Panc1 (cell line): ENCODE measurements at regions not wholly inside any gene's neighbourhood (a gene's known extent, or its start where the extent isn't known, plus 50 kb on each side); places are given as distances from the start of the nearest gene placed in this dataset.

Experiments
- ATAC-seq: fragments of 200-7000 bp; cut with Tn5 transposase; 2 replicates; pipeline ENCODE4 v1.9.1; 2020; ENCODE audit warnings: mild to moderate bottlenecking, moderate library complexity
- BruUV-seq: library from RNA; stranded (reverse); fragments of 400-500 nt; replicated peaks from 2 replicates; lab custom pipeline; 2021; lab: Mats Ljungman, UMichigan
- CTCF ChIA-PET: fragments of 300-600 bp; sonication (Branson Sonifier 250); formaldehyde crosslinking; loops from one replicate; lab custom pipeline; 2022; ENCODE audit warnings: antibody characterized with exemption; lab: Charles Lee
- POLR2A ChIA-PET: fragments of 300-600 bp; sonication (Branson Sonifier 250); formaldehyde crosslinking; loops from one replicate; lab custom pipeline; 2022; ENCODE audit warnings: antibody characterized with exemption; lab: Charles Lee
- DNase-seq: peaks from one replicate; pipeline ENCODE4 v3.0.0-alpha.2; 2010; ENCODE audit warnings: low read depth, low spot score
- H3K27ac ChIP-seq: 2 replicates; pipeline ENCODE4 v1.5.1; 2011; ENCODE audit warnings: mild to moderate bottlenecking, low read length, inconsistent platforms
- H3K27me3 ChIP-seq: fragments of 200-500 bp; sonication (Bioruptor generic); 2 replicates; pipeline ENCODE4 v1.6.0; 2014; ENCODE audit warnings: low read length, inconsistent platforms; ENCODE audit not compliant: control insufficient read depth, insufficient read depth
- H3K36me3 ChIP-seq: fragments of 200-500 bp; sonication (Bioruptor generic); 2 replicates; pipeline ENCODE4 v1.5.1; 2014; ENCODE audit warnings: inconsistent platforms, mild to moderate bottlenecking, low read length, moderate library complexity; ENCODE audit not compliant: control insufficient read depth, insufficient read depth
- H3K4me1 ChIP-seq: 2 replicates; pipeline ENCODE4 v1.5.1; 2011; ENCODE audit warnings: inconsistent platforms, mild to moderate bottlenecking, low read length, moderate library complexity; ENCODE audit not compliant: control insufficient read depth, insufficient read depth
- H3K4me3 ChIP-seq, 2 experiments: 2 replicates each; pipeline ENCODE4 v1.5.1; 2011 to 2012; ENCODE audit warnings: low read depth in 2 of 2, low read length in 2 of 2, mild to moderate bottlenecking in 2 of 2, inconsistent platforms in 1 of 2, moderate library complexity in 1 of 2
- H3K9me3 ChIP-seq: fragments of 200-500 bp; sonication (Bioruptor generic); 2 replicates; pipeline ENCODE4 v1.5.1; 2014; ENCODE audit warnings: low read depth, mild to moderate bottlenecking, inconsistent platforms, low read length, moderate library complexity; ENCODE audit not compliant: control insufficient read depth, insufficient read depth
- CTCF ChIP-seq: fragments of 450-650 bp; IDR thresholded peaks from 2 replicates; pipeline ENCODE4 v1.5.1; 2017; ENCODE audit warnings: mild to moderate bottlenecking
- POLR2AphosphoS5 ChIP-seq: IDR thresholded peaks from 2 replicates; pipeline ENCODE4 v1.6.1; 2012; ENCODE audit warnings: mild to moderate bottlenecking, low read depth, low read length, moderate library complexity
- SIN3A ChIP-seq: IDR thresholded peaks from 2 replicates; pipeline ENCODE4 v1.6.1; 2012; ENCODE audit warnings: low read depth, mild to moderate bottlenecking, low read length, moderate library complexity, borderline replicate concordance; ENCODE audit not compliant: insufficient read depth
- TCF7L2 ChIP-seq: IDR thresholded peaks from 2 replicates; pipeline ENCODE4 v1.6.1; 2011; ENCODE audit warnings: mild to moderate bottlenecking, low read depth, low read length, inconsistent platforms
- in situ Hi-C: cut with HindIII; loops from 2 replicates; pipeline ENCODE4 v1.10.0; 2016; ENCODE audit warnings: low sequenced_read_pairs, low pct_unique_long_range_greater_than_20kb
- intact Hi-C: fragments of 100-400 bp; cut with micrococcal nuclease; formaldehyde crosslinking; loops from one replicate; pipeline ENCODE4 v1.10.0; 2022; ENCODE audit not compliant: unreplicated experiment
- TF ChIP-seq, protein P1 (sequence below), 2 experiments: IDR thresholded peaks; 2 replicates each; pipeline ENCODE4 v1.6.1; 2011 to 2012; ENCODE audit warnings: low read depth in 2 of 2, control low read depth in 1 of 2, low read length in 1 of 2, mild to moderate bottlenecking in 1 of 2, moderate library complexity in 1 of 2; ENCODE audit not compliant: insufficient read depth in 1 of 2

GRCh38 chr10:10327934-10328333 is 689.7 kb upstream of the CELF2 start:
- intact Hi-C loops (no loop called here), in situ Hi-C loops (no loop called here)
- Histone ChIP-seq H3K4me1 (no peaks in the 10 kb centered on the region), H3K9me3 (no peaks in the 10 kb centered on the region), H3K36me3 (no peaks in the 10 kb centered on the region), H3K27ac (no peak overlapping the region), H3K27me3 (no peaks in the 10 kb centered on the region), H3K4me3 (no peak overlapping the region)
- CTCF ChIA-PET: no interaction called here
- no TSS peak for BruUV-seq
- ATAC-seq: no peak
- POLR2A ChIA-PET: no interaction called here
- no peak for TF ChIP-seq CTCF
- TF ChIP-seq TCF7L2: no peak
- TF ChIP-seq POLR2AphosphoS5: no peak
- TF ChIP-seq SIN3A: no peak
- TF ChIP-seq, protein P1, sequence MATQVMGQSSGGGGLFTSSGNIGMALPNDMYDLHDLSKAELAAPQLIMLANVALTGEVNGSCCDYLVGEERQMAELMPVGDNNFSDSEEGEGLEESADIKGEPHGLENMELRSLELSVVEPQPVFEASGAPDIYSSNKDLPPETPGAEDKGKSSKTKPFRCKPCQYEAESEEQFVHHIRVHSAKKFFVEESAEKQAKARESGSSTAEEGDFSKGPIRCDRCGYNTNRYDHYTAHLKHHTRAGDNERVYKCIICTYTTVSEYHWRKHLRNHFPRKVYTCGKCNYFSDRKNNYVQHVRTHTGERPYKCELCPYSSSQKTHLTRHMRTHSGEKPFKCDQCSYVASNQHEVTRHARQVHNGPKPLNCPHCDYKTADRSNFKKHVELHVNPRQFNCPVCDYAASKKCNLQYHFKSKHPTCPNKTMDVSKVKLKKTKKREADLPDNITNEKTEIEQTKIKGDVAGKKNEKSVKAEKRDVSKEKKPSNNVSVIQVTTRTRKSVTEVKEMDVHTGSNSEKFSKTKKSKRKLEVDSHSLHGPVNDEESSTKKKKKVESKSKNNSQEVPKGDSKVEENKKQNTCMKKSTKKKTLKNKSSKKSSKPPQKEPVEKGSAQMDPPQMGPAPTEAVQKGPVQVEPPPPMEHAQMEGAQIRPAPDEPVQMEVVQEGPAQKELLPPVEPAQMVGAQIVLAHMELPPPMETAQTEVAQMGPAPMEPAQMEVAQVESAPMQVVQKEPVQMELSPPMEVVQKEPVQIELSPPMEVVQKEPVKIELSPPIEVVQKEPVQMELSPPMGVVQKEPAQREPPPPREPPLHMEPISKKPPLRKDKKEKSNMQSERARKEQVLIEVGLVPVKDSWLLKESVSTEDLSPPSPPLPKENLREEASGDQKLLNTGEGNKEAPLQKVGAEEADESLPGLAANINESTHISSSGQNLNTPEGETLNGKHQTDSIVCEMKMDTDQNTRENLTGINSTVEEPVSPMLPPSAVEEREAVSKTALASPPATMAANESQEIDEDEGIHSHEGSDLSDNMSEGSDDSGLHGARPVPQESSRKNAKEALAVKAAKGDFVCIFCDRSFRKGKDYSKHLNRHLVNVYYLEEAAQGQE (IDR thresholded peaks at IDR 0.05; ENCODE audit: insufficient read depth in 1 of 2, low read depth in 2 of 2, low read length in 1 of 2): no peak
- DNase-seq: no peak

DNA sequence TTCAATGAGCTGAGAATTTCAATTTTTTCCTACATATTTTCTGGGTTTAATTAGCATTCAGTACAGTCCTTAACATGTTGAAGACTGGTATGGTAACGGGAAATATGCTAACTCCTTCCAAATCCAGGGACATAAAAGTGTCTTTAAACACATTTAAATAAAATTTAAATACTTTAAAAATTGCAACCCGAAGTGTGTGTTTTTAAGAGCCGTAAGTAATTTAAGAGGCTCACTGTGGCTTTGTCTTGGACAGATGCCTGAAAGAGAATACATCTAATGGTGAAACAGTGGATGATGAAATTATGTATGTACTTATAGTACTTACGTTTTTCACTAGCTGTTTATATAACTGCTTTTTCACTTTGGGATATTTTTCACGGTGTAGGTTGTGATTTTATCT is 687.3 kb upstream of the CELF2 start:
- Histone ChIP-seq H3K4me1 (no peaks in the 10 kb centered on the region), H3K4me3 (no peak overlapping the region), H3K27ac (no peak overlapping the region), H3K36me3 (no peaks in the 10 kb centered on the region), H3K9me3 (no peaks in the 10 kb centered on the region), H3K27me3 (no peaks in the 10 kb centered on the region)
- POLR2A ChIA-PET: interaction anchor here (0.6 kb wide), 1 partner anchor 715 kb away, joined by 6 read pairs; no protein-coding TSS in a partner anchor
- TF ChIP-seq, protein P1 (IDR thresholded peaks at IDR 0.05; ENCODE audit: insufficient read depth in 1 of 2, low read depth in 2 of 2, low read length in 1 of 2): no peak
- TF ChIP-seq TCF7L2 (no peak), POLR2AphosphoS5 (no peak), CTCF (no peak), SIN3A (no peak)
- DNase-seq (no peak), ATAC-seq (no peak)
- BruUV-seq: no TSS peak
- CTCF ChIA-PET: no interaction called here
- in situ Hi-C loops: no loop called here
- intact Hi-C loops: no loop called here
